Stimulated activated CD4-positive, alpha-beta T cell treated with anti-CD3 and anti-CD28 coated beads, Interleukin-12 subunit alpha, Interleukin-12 subunit beta, amount 100 ng/mL, for 4 hours (primary cell): ENCODE measurements at regions not wholly inside any gene's neighbourhood (a gene's known extent, or its start where the extent isn't known, plus 50 kb on each side); places are given as distances from the start of the nearest gene placed in this dataset.

Experiments
- DNase-seq: peaks from one replicate; pipeline ENCODE4 v3.0.0-alpha.2; 2020

DNA sequence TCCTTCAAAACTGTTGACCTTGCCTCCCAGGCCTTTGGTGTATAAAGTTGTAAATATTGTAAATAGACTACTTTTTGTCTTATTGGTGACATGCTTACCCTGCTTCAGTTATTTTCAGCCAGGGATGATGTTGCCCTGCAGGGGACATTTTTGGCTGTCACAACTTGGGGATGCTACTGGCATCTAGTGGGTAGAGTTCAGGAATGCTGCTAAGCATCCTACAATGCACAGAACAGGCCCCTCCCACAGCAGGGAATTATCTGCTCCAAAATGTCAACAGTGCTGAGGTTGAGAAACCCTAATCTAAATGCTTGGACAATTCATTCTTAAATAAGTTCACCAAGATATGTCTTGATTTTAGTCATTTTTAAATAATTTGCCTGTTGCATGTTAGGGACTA is 459.8 kb downstream of the PMP22 start:
- DNase-seq: no peak

DNA sequence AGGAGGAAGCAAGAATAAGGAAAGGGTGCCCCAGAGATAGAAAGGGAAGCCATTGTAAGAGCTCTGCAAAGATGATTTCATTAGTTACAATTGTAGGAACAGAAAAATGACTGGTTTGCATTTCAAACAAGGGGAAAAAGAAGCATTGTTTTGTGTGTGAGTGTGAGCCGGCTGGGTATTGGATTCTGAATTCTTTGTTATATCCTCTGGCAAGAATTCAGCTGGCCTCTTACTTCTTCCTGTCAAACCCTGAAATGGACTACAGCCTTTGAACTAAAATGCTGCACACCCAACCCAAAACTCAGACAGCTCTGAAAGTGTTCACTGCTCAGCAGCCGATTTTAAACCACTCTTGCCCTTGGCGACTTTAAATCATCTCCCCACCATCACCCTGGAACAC is 461.3 kb downstream of the PMP22 start:
- DNase-seq: no peak

DNA sequence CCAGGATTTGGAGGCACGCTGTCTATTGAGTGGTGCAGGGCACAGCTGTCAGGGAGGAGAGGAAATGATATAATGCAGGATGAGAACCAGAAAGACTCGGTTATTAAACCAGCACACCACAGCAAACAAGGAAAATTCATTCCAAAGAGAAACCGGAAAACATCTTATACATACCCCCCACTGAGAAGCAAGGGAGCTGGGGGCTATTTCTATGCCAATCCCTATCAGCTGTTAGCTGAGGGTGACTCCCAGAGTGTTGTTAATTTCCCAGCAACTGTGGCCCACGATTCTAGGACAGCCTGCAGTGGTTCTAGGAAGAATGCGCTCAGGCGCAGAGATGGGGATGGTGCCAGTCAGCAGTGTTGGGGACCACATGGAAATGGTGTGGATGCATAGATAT is 467.3 kb downstream of the PMP22 start:
- DNase-seq: no peak

DNA sequence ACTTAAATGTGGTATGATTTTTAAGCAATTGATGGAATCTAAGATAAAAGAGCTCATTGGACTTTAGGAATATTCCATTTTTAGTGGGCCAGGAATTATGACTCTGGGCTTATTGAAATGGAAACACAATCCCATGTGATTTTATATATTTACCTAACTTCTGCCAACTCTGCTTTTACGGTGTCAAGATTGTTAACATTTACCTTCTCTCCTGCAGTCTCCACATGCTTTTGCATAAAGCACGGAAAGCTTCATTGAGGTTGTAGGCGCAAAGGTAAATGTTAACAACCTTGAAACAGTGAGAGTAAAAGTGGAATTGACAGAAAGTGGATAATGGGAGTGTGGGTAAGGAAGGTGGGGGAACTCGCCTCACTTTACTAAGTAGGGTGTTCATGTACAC is 468.1 kb downstream of the PMP22 start:
- DNase-seq: no peak

DNA sequence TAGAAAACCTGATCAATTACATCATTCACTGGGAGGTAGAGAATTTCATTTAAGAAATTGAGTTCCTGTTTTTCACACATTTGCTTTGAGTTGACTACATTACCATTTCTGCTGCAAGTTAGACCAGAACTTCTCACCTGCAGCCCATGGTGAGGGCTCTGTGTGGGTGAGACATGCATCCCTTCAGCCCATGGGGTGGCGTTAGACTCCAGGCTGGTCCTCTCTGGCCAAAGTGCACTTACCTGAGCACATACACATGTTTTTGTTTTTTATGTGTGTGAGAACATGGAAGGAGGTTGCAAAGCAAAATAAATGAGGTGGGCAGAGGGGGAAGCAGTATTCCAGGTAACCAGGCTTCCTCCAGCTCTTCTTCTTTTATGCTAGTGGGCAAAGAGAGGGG is 470.2 kb downstream of the PMP22 start:
- no peak for DNase-seq

DNA sequence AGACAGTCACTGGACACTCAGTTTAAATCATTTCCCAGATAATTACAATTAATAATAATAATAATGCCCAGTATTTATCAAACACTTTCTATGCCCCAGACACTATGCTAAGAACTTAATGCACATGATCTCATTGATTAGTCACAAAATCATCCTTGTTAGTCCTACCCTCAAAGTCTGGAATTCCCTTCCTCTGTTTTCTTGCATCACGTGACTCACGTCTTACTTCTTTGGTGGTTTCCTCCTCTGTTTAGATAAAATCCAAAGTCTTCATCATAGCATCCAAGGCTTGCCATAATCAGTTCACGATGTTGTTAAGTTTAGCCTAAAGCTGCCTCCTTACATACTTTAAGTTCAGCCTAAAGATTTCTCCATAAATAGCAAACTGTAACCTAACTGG is 471.9 kb downstream of the PMP22 start:
- DNase-seq: no peak

DNA sequence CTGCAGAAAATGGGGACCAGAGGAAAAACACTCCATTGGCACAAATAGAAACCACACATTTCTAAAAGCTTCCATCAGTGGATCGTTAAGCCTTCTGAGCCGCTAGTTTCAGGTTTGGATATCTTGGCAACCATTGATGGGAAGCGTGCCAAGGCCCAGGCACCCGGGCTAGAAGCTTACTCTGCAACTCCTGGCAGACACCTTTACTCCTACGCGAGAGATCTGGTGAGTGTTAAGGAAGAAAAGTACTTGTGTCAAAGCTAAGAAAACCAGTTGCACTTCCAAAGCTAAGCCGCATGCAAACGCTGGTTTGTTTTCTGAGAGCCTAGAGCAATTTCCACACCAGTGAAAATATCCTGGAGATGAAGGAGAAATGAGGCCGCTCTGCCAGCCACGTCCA is 472.4 kb downstream of the PMP22 start:
- DNase-seq: no peak

DNA sequence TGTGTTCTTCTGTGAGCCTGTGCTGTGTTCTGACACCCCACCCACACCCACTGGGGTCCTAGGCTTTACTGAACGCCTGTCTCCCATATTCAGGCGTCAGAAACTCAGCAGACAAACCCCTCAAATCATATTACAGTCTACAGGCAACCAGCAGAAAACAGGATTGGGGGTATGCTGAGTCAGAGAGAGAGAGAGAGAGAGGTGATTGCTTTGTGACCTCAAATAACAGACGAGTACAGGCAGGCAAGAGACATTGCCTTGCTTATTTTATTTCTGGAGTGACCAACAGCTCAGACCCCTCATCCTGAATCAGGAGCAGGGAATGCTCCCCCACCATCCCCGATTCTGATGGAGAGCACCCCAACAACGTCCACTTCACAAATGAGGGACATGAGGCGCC is 473.9 kb downstream of the PMP22 start:
- no peak for DNase-seq

DNA sequence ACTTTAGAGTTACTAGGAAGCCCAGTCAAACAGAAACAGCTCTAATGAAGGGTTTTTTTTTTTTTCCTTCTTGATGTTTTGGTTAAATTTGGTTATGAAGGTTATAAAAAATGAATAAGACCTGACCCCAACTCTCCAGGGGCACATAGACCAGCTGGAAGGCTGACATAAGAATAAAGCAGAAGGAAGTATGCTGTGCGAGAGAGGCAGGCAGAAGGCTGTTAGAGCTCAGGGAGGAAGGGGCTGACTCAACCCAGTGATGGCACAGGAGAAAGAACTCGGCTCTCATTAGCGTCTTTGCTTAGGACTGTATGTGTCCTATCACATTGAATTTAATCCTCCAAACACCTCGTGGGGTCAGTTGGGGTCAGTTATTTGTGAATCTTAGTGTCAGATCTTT is 474.6 kb downstream of the PMP22 start:
- DNase-seq: no peak

DNA sequence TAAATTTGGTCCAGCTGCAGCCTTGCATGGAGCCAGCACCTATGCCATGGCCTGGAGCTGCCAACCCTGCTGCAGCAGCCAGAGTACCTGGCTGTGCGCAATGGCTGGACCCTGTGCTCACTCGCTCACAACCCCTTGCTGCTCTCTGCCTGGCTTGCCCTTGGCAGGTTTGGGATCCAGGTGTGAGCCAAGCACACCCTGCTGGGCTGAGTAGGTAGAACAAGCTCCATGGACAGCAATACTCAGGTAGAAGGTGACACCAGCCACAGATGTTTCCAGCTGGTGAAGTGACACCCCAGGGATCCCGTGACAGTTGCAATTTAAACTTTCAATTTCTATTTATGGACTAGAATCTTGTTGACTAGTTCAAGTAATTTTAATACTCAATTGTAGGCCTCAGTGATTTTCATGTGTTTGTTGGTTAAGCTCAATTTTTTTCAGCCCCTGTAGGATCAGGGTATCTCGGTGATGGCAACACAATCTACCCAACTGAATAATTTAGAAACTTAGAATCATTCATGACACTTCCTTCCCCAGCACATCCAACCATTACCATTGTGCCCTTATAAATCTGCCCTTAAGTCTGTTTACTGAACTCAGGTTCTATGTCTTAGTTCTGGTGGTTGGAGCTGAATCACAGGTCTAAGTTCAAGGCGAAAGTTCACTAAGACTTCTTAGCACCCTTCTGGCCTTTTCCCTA is 480.0 kb downstream of the PMP22 start:
- peak; percentile 22 for DNase-seq

DNA sequence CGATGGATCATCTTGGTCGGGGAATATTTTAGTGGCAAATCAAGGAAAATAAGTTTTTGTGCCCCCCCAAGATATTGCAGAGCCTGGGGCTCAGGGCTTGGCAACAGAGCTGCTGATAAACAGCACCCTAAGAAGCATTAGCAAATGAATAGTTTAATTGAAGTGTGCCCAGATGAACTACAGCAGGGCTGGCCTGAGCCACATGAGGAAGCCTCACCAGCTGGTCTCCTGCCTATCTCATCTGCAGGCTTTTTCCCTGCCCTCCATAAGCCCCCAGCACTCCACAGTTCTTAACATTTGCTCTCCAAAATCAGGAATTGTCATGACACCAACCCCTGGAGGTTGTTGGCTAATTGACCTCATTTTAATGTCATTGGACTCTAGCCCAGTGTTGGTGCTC is 480.2 kb downstream of the HS3ST3B1 start:
- no peak for DNase-seq

DNA sequence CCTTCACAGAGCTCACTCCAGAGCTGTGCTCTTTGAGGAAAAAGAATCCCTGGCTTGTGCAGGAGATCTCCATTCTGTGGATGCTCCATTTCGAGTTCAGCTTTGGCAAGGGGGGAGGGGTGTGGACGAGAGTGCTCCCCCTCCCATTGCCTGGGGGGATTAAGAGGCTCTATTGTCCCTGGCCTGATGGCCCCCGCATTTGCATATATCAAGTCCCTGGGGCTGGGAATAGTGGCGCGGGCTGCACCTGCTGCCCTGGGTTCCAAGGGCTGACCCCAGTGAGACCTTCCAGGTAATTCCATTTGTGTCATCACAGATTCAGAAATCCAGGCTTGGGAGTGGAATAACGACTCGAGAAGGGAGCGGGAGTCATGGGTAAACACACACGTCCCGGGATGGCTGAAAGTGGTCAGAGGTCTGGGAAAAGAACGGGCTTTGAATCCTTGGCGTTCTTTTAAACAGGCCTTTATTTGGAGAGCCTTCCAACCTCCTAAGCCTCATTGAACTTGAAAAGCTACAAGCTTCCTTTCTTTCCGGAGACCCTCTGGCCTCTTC is 479.3 kb downstream of the HS3ST3B1 start:
- DNase-seq: no peak

DNA sequence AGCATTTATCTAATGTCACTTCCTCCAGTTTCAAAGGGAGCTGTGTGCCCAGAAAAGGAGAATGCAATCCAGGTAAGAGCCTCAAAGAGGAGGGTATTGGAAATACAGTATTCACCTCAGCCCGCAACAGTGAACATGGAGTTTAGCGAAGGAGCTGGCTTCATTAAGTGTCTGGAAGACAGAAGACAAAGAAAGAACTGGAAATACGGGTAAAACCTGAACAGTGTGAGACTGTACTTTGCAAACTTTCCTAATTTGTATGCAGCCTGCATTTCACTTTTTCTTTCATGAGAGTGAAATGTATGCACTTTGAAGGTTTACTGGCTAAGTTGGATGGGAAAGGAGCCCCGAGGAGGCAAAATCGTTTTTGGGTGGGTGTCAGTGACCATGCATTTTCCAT is 478.4 kb downstream of the HS3ST3B1 start:
- no peak for DNase-seq

DNA sequence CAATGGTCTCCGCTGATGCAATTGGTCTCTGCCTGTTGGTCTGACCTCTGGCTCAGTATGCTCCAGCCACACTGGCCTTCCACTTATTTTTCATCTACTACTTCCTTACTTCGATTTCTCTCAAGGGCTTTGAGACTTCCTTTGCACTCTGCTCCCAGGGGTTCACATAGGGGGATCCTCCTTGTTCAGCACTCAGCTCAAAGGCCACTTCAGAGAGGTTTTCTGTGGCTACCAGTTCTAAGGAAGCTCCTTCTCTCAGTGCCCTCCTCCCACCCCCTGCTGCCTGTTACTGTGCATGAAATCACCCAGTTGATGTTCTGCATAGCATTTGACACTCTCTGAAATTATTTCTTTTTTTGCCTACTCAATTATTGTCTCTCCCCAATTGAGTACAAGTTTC is 476.4 kb downstream of the HS3ST3B1 start:
- no peak for DNase-seq

DNA sequence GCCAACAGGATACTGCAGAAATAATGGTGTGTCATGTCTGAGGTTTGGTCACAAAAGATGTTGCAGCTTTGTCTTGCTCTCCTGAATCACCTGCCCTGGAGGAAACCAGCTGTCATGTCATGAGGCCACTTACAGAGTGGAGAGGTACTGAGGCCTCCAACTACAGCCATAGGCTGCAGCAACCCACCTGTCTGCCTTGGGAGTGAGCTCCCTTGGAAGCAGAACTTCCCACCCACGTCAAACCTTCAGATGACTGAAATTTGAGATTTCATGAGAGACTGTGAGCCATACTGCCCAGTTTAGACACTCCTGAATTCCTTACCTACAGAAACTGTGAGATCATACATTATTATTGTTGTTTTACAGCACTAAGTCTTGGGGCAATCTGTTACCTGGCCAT is 475.9 kb downstream of the HS3ST3B1 start:
- DNase-seq: no peak

DNA sequence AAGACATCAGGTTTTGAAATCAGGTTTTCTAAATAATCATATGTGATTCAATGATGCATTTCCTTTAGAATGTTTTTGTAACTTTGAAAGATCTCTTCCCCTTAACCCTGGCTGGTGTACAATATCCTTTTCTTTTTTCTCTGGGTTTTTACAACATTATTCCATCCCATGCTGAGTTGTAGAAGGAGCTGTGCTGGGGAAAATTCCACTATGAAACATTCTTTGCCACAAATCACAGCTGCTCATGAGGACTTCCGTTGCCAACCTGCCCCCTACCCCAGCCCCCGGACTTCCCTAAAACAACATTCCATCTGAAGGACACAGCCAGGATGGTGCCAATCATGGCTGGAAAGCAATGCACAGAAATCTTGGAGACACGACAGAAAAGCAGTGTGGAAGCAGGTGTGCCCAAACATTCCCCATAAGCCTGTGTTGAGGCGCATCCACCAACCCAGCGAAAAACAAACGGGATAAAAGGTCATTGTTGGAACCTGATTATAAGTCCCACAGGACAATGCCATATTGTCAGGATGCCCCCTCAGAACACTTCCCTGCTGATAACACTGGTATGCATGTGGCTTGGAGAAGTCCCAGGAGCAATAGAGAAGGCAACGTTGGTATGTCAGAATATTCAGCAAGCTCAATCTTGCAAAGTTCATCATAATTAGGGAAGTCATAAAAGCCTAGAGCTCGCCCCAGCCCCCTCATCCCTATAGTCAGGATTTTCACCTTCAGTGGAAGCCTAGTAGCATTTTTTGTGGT is 475.0 kb downstream of the HS3ST3B1 start:
- no peak for DNase-seq

DNA sequence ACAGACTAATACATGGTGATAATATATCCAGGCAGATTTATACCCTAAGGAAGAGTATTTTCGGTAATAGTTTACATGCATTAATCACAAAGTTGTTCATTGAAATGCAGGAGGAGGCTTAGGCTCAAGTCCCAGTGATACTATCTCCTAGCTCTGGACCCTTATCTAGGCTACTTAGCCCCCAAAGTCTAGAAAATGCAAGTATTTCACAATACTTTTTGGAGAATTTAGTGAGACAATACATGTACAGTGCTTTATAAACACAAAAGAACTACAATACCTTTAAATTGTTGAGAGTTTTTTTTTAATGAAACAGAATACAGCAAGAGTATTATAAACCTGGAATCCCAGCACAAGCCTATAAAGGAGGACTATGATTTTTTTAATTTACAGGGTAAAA is 473.9 kb downstream of the HS3ST3B1 start:
- DNase-seq: no peak

DNA sequence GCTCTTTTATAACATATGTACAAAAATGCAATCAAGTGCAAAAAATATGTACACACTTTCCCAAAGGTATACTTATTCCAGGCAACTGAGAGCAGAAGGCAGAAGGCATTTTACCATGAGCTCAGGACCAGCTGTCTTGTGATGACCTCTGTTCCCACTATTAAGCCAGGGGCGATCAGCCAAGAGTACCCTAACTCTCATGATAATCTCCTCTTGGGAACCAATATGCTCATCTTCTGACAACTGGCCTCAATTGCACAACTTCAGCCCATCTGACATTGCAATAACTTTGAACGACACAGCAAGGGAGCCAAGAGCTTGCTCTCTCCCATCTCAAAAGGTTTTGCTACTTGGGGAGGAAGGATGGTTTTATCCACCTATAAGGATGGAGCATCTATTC is 471.9 kb downstream of the HS3ST3B1 start:
- DNase-seq: no peak

DNA sequence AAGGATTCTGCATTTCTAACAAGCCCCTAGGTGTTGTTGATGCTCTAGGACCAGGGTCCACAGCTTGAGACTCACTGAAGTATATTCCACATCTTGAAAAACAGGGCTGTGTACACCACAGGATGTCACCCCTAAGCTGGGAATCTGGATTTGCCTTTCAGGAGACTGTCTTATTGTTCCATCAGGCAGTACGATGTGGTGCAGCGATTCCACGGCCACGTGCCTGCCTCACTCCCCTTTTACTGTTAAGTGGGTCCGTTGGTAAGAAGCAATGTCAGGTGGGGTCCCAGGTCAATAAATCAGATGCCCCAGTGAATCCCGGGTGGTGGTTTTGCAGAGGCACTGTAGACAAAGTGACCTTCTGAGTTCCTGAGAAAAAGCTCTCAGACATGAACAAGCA is 470.7 kb downstream of the HS3ST3B1 start:
- no peak for DNase-seq

DNA sequence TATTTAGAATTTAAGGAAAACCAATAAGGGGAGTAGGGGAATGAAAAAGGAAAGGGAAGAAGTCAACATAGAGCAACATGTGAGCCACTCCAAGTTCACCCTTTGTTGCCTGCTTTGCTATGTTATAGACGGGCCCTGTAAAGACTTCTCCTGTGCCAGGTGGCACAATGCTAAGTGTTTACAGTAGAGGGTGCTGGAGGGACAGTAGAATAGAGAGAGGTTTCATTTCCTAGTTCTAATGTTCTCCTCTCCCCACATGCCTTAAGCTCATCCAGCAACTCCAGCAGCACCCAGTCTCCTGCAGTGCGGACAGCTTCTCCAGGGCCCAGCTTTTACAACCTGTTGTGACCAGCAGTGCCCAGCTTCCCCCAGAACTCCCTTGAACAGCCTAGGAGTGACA is 468.0 kb downstream of the HS3ST3B1 start:
- DNase-seq: no peak

DNA sequence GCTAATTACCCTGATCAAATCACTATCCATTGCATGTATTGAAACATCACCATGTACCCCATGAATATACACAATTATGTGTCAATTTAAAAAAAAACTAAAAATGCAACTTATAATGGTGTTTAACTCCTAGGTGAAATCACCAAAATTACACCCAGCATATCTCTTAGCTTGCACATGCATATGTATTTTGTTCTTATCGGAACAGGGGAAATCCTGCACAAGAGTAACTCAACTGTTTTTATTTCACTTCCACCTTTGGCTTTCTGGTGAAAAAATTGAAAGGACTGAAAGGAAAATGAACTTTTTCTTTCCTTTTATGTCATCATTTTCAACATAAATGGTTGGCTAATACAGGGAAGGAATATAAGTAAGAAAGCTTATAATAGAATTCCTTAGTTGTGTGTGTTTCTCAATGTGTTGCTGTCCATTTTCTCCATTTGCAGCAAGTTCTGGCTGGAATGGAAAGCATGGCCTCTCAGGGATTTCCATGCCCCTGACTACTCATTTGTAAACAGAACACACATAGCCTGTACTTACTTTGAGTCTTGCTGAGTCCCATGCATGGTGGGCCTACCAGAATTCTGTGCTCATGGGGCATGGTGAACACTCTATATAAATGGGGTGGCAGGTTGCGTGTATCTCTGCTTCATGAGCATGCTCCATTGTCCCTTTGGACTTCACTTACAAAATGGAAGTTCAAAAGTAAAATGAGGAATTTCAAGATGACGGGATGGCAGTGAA is 462.0 kb downstream of the HS3ST3B1 start:
- no peak for DNase-seq

DNA sequence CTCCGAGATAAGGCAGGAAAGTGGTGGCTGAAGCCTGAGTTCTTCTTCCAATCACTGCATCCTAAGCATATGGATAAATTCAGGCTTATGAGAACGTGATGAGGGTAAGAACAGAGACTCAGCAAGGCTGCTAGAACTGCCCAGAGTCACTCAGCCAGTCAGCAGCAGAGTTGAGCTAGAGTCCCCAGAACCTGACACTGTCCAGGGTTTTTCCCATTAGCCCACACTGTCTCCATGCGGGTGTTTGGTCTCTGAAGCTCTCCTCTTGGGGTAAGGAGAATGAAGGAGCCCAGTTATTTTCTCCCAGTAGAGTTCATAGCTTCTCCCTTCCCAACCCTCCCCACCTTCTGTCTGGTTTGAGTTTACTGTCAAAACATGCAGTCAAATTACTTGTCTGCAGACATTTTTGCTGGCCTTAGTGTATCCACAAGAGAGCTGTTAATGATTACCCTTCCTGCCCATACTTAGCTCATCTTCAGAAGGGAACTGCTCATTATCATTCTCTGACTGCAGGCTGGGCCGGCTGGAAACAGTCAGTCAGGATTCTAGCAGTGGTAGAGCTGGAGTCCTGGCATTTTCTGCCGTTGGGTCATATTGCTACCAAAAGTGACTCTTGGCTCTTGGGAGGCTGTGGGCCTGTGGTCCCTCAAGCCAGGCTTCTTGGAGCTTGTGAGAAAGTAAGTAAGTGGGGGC is 460.0 kb downstream of the HS3ST3B1 start:
- no peak for DNase-seq

DNA sequence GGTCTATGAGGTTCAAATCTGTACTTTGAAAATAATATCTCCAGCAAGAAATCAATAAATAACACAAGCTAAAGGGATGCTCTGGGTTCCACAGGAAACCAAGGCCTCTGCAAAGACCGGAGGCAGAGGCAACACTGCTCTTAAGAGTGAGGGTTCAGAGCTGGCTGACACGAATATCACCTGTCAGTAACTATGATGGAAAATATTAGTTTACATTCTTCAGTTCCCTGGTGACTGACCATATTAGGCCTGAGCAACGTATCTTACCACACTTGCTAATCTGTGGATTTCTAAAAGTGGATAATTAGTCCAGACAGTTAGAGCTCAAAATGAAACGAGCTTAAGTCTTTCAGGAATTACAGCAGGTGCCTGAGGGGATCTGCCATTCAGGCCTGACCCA is 459.3 kb downstream of the HS3ST3B1 start:
- no peak for DNase-seq
